ENCODE measurements at regions not wholly inside any gene's neighbourhood (a gene's known extent, or its start where the extent isn't known, plus 50 kb on each side); places are given as distances from the start of the nearest gene placed in this dataset.

GRCh38 chrX:22389556-22390179 lies 117.0 kb downstream of the CBLL2 start:
- ATAC-seq (peak; percentile 65), DNase-seq (ENCODE audit: low spot score) (no peak)
- intact Hi-C loops (cut with DNase I): no loop called here

GRCh38 chrX:22392133-22392948 lies 119.6 kb downstream of the CBLL2 start:
- ATAC-seq (no peak), DNase-seq (ENCODE audit: low spot score) (no peak)
- intact Hi-C loops (cut with DNase I): loop anchor here (2.0 kb wide), 1 partner anchor 78 kb away; no protein-coding TSS in a partner anchor

- intact Hi-C loops (cut with DNase I): no loop called here
- DNase-seq (ENCODE audit: low spot score) (no peak), ATAC-seq (no peak)
Measured at GRCh38 chrX:22395372-22395771, 122.7 kb downstream of the CBLL2 start.

GRCh38 chrX:22396408-22396807 lies 123.7 kb downstream of the CBLL2 start:
- no peak for ATAC-seq
- no peak for DNase-seq (ENCODE audit: low spot score)
- intact Hi-C loops (cut with DNase I): no loop called here

- no peak for ATAC-seq
- no peak for DNase-seq (ENCODE audit: low spot score)
- intact Hi-C loops (cut with DNase I): no loop called here
Measured at GRCh38 chrX:22397566-22397965, 124.9 kb downstream of the CBLL2 start.

GRCh38 chrX:22399437-22400192 lies 126.9 kb downstream of the CBLL2 start:
- DNase-seq (ENCODE audit: low spot score): no peak
- no peak for ATAC-seq
- intact Hi-C loops (cut with DNase I): no loop called here

- no peak for DNase-seq (ENCODE audit: low spot score)
- ATAC-seq: no peak
- intact Hi-C loops (cut with DNase I): no loop called here
Measured at GRCh38 chrX:22404297-22404696, 131.6 kb downstream of the CBLL2 start.

GRCh38 chrX:22406201-22406737 lies 133.6 kb downstream of the CBLL2 start:
- intact Hi-C loops (cut with DNase I): no loop called here
- ATAC-seq (no peak), DNase-seq (ENCODE audit: low spot score) (no peak)

- DNase-seq (ENCODE audit: low spot score) (no peak), ATAC-seq (no peak)
- intact Hi-C loops (cut with DNase I): no loop called here
Measured at GRCh38 chrX:22409418-22409817, 136.7 kb downstream of the CBLL2 start.

GRCh38 chrX:22424122-22424915 lies 151.6 kb downstream of the CBLL2 start:
- no peak for ATAC-seq
- no peak for DNase-seq (ENCODE audit: low spot score)
- intact Hi-C loops (cut with DNase I): no loop called here

GRCh38 chrX:22424919-22425318 lies 152.2 kb downstream of the CBLL2 start:
- no peak for DNase-seq (ENCODE audit: low spot score)
- intact Hi-C loops (cut with DNase I): no loop called here
- no peak for ATAC-seq

GRCh38 chrX:22429704-22430103 lies 157.0 kb downstream of the CBLL2 start:
- intact Hi-C loops (cut with DNase I): no loop called here
- no peak for ATAC-seq
- no peak for DNase-seq (ENCODE audit: low spot score)

GRCh38 chrX:22430701-22431100 lies 158.0 kb downstream of the CBLL2 start:
- no peak for ATAC-seq
- intact Hi-C loops (cut with DNase I): no loop called here
- DNase-seq (ENCODE audit: low spot score): no peak

- ATAC-seq (no peak), DNase-seq (ENCODE audit: low spot score) (no peak)
- intact Hi-C loops (cut with DNase I): no loop called here
Measured at GRCh38 chrX:22433292-22434070, 160.8 kb downstream of the CBLL2 start.

GRCh38 chrX:22445880-22446279 lies 173.2 kb downstream of the CBLL2 start:
- intact Hi-C loops (cut with DNase I): no loop called here
- ATAC-seq: no peak
- DNase-seq (ENCODE audit: low spot score): no peak

- ATAC-seq: no peak
- no peak for DNase-seq (ENCODE audit: low spot score)
- intact Hi-C loops (cut with DNase I): no loop called here
Measured at GRCh38 chrX:22462959-22463358, 190.2 kb downstream of the CBLL2 start.

GRCh38 chrX:22467571-22467970 lies 194.9 kb downstream of the CBLL2 start:
- DNase-seq (ENCODE audit: low spot score): no peak
- ATAC-seq: no peak
- intact Hi-C loops (cut with DNase I): no loop called here

- intact Hi-C loops (cut with DNase I): no loop called here
- ATAC-seq (no peak), DNase-seq (ENCODE audit: low spot score) (no peak)
Measured at GRCh38 chrX:22481436-22481835, 208.7 kb downstream of the CBLL2 start.
